CD4-positive, alpha-beta T cell treated with Interleukin-4 for 1 hour (primary cell): ENCODE measurements at regions not wholly inside any gene's neighbourhood (a gene's known extent, or its start where the extent isn't known, plus 50 kb on each side); places are given as distances from the start of the nearest gene placed in this dataset.
"Not testable (repeated sequence)": the region's sequence is repeated elsewhere in the genome, so short reads cannot be mapped to it uniquely, and the experiment has no call there.

Experiments used
- DNase-seq, 2 donors: peaks; one replicate each; pipeline ENCODE4 v3.0.0-alpha.2; 2020 to 2022

DNA sequence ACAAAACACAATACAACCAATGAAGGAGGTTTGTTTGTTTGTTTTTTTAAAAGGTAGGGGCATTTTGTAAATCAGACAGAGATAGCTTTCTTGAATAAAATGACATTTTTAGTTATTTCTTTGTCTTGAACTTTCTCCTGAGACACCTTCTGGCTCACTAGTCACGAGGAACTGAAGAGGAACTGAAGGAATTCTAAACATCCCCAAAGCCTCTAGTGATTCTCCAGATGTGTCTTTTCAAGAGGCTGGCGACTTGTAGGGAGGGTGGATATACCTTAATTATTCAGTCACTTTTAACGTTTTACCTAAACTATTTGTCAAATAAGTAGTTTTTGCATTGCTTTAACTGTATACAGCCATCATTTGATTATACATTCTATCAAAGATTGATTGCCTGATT lies 211.2 kb upstream of the LRIG3 start:
- no peak for DNase-seq

DNA sequence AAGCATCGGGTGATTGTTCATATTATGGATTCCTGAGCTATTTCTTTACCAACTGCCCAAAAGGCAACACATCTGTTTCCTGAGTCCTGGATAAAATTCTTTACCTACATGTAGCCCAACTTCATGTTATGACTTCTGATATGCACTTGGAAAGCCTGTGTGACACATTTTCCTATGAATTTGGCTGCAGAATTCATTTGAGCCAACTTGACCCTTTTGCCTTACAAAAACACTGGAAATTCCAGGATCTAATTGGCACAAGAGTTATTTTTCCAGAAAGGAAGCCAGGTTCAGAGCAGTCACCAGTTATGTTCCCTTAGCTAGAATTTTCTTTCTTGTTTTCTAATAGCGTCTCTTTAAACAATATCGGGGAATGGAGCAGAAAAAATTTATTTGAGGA lies 202.5 kb upstream of the LRIG3 start:
- no peak for DNase-seq

DNA sequence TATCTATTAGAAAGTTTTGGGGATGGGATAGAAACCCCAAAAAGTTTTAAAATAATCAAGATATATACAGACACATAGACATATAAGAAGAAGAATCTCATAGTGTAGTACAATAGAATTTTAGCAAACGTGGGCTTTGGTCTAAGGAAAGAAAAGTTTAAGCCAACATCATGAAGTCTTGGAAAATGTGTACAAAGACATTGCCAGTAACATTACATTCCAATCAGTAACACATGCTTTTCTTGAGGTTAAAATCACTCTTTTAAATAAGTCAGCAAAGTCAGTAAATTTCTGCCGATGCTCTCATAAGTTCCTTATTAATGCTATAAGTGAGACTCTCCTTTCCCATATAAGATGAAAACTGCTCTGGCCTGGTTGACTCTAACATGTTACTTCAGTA lies 201.1 kb upstream of the LRIG3 start:
- no peak for DNase-seq

DNA sequence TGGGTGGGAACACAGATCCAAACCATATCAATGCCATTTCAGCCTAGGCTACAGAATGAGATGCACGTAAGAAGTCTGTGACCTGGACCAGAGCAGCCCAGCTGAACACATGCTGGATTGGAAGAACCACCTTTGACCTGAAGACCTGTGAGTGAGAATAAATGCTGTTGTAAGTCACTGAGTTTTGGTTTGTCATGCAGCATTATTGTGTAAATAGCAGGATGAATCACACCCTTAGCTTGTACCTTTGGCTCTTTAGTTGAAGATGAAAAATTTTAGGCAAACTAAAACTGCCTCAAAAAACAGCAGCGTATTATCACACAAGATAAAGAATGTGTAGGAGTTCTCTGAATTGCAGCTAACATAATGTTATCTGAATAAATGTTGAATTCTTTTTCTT lies 199.4 kb upstream of the LRIG3 start:
- DNase-seq, result no peak

DNA sequence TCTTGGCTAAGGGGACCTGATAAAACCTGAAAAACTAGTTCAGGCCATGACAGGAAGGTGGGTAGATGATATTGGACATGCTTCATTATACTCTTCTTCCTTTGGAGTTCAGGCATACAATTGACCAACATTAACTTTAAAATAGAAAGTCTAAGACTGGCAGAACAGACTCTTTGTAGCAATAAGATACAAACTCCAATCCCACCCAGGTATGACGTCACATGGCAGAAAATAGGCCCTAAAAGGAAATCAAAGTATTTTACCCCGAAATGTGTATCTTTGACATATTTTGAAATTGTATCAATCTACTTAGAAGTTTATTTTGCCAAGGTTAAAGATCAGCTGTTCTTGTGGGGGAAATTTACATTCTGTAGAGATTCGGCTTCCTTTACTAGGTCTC lies 198.1 kb upstream of the LRIG3 start:
- no peak for DNase-seq

DNA sequence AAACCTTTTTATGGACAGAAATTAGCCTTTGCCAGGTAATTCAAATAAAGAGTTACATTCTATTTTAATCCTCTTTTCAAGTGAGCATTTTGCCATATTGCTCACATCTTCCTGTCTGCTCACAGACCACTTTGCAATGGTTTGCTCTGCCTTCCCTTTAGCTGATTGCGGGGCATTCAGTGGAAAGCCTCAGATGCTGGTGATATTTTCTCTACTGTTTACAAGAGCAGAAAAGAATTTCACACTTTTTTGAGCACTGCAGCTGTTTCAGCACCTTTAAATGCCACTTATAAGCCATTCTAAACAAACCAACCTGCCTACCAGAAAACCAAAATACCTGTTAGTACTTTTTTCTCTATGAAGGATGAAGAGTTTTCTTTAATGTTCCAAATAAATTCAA lies 195.7 kb upstream of the LRIG3 start:
- no peak for DNase-seq

DNA sequence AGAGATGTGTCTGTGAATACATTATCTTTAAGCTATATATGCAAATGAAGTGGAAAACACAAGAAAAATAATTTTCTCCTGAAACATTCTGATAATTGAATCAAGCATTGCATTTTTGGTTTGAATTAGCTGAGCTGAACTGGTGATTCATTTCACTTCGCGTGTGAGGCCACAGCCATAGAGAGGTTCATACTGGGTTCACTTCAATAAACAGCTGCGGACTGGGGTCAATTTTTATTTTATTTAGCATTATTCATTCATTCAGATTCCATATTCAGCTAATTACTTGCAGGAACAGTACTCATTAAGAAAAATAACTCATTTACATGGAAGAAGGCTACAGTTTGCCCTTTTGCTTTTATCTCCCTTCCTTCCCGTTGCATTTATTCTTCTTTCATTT lies 195.2 kb upstream of the LRIG3 start:
- no peak for DNase-seq

DNA sequence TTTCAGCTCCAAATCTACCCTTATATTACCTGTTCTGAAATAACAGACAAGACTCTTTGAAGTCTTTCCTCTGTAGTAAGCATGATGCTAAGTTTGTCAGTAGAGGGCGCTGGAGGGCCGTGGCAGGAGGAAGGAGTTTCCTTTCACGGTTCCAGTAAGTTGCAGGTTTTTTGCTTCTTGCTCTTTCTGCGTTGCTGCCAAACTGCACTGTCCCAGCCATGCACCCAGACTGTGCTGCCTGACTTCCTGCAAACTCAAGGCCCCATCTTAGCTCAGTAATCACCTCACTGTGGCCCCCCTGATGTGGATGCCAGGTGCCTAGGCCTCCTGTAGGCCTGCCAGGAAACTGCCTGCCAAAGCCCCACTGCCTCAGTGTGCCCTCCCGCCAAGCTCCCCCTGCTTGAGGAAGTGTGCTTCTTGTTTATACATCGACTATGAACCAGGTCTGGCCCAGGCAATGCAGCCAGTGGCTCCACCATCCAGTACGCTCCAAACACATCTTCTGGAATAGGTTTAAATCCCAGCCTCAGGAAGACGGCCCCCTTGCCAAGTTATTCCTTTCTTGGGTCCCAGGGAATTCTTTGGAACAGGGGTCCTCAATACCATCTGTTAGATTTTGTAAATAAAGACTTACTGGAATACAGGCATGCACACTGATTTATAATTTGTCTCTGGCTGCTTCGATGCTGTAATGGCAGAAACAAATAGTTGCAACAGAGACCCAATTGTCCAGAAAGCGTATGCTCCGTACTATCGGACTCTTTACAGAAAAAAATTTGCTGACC lies 193.7 kb upstream of the LRIG3 start:
- peak in 1 of 2 donors; percentile 32 for DNase-seq

DNA sequence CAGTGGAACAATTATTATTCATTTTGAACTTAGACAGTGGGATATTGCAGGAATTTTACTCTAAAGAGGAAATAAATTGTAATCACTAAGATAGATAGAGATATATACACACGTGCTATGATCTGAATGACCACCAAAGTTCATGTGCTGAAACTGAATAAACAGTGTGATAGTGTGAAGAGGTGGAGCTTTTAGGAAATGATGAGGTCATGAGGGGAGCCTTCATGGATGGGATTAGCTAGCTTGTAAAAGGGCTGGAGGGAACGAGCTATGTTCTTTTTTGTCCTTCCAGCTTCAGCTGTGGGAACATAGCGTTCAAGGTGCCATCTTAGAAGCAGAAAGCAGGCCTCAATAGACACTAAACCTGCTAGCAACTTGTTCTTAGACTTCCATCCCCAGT lies 191.5 kb upstream of the LRIG3 start:
- DNase-seq, result no peak

DNA sequence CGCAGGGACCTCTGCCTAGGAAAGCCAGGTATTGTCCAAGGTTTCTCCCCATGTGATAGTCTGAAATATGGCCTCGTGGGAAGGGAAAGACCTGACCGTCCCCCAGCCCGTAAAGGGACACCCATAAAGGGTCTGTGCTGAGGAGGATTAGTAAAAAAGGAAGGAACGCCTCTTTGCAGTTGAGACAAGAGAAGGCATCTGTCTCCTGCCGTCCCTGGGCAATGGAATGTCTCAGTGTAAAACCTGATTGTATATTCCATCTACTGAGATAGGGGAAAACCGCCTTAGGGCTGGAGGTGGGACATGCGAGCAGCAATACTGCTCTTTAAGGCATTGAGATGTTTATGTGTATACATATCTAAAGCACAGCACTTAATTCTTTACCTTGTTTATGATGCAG lies 188.2 kb upstream of the LRIG3 start:
- not testable (repeated sequence) for DNase-seq

DNA sequence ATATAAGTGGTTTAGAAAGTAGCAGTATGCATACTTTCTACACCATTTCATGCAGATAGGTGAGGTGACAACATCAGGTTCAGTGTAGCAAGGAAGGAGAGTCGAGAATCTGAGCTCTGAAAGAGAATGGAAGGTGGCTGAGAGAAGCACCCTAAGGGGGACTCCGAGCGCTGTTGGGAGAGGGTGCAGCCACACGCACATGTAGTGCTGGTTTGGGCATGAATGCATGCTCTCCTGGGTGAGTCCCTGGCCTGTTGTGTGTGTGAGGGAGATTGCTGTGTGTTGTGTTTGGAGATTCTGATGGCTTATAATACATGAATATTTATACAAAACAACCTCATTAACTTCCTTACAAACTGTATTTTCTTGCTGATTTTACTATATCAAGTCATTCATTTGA lies 180.3 kb upstream of the LRIG3 start:
- no peak for DNase-seq

DNA sequence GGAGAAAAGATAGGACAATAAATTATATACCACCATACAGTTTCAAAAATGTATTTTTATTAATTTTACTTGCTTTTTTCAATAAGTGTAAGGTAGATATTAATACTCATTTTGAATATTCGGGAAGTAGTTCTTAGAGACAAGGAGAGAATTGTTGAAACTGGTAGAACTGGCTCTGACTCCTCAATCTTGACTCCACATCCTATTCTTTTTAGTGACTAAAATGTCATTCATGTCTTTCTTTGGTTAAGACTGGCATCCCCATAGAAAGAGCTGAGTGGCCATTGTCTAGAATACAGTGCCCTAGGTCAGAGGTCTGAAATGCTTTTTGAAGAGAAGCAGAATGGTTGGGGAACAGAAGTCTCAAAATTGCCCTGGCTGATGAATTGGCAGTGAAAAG lies 177.6 kb upstream of the LRIG3 start:
- DNase-seq, result no peak

DNA sequence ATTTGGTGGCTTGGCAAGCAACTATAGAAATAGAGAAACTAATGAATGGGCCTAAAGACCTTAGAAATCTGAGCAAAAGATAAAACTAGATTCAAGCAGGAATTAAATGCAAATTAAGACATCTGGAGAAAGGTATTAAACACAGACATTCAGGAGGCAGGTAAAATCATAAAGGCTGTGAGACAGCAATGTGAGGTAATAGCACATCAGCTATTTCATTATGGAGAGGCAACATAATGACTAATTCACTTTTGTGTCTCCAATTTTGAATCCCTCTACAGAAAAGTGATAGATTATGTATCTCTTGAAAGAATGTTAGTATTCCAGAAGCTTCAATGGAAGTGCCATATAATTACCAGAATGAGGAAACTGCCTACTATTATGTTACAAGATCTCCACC lies 175.9 kb upstream of the LRIG3 start:
- no peak for DNase-seq

DNA sequence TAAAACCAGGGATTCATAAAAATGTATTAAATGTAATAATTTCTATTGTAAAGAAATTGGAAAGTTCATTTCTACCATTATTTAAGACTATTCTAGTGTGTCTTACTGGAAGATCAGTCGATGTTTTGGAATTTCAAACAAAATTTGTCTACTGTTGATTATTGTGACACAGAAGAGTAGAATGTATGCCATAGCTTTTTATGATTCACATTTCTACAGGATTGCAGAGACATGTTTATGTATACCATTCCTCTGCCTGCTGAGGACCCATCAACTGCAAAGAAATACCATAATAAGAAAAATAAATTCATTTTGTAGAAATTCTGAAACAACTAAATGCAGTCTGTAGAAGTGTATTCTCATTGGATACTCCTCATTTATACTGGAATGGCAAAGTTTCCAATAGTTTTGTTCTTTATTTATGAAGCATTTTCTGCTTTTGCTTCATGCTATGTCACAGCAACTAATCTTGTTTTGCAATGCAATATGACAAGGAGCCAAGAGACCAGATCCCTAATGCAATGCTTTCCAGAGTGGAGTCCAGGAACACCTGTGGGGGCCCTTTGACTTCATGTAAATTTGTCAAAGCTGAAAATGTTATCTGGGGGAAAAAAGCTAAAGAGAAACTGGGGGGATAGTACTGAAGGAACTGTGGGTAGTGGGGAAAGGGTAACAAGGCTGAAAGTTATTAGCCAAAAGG lies 172.9 kb upstream of the LRIG3 start:
- no peak for DNase-seq

DNA sequence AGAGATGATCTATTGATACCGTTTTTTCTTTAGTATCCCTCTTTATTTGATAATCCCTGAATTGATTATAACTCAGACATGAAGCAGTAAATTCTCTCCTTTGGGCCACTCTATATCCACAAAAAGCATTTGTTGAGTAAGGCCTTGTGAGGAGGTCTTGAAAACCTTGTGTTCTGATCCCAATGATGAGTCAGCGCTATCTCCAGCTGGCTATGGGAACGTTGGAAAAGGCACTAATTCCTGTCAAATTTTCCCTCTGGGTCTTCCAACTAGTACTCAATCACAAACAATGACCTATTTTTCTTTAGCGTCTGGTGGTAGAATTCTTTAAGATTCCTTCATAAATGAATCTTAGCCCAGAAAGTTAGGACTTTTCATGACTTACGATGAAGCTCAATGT lies 168.4 kb upstream of the LRIG3 start:
- DNase-seq, result no peak

DNA sequence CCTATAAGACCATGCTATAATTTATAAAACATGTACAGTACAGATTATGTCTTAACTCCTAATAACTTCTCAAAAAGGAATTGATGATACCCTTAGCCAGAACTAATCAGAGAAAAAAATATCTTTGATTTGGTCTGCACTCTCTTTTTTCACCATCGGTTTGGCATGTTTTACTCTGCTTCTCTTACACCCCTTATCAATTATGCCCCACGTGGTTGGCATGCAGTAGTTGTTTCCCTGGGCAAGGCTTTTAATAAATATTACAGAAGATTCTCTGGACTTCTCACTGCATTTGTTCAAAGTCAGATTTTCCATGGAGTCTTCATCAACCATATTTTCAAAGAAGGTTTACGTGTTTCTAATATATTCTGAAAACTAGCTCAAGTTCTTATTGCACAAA lies 167.4 kb upstream of the LRIG3 start:
- DNase-seq, result no peak

DNA sequence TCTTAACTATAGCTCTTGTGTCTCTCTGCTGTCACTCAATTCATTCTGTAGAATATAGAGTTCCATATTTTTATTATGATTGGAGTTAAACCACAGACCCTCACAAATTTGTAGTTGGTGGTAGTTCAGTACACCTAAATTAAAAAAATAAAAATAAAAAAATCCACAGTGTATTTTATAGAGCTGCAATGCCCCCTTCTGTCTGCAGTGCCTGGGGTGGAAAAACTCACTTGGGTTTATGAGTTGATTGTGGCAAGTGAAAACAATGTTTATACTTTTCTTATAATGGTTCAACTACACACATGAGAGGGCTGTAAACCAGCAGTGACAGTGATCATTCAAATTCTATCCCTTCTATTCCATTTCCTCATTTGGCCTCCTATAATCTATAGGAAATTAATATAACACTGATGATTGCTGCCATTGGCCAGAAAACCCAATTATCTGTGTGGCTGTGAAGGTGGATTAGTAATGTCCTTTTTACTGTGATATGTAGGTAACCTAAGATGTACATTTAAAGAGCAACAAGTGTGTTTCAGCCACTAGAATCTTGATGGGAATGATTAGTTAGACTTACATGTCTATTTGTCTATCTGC lies 166.9 kb upstream of the LRIG3 start:
- DNase-seq, result no peak

DNA sequence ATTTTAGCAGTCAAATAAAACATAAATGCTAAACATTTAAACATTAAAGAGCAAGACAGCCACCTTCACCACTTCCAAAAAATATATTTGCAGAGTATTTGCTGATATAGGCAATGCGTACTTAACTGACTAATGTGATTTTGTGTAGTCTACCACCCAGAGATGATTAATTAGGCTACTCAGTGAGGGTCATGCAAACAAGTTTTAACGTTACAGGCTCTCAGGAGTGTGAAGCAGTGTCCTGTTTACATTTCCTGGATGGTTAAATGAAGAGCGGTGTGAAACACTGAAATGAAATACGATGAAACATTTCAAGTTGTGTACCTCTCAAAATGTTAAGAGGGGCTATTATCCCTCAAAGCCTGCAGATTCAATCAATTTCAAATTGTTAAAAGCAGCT lies 165.8 kb upstream of the LRIG3 start:
- no peak for DNase-seq

DNA sequence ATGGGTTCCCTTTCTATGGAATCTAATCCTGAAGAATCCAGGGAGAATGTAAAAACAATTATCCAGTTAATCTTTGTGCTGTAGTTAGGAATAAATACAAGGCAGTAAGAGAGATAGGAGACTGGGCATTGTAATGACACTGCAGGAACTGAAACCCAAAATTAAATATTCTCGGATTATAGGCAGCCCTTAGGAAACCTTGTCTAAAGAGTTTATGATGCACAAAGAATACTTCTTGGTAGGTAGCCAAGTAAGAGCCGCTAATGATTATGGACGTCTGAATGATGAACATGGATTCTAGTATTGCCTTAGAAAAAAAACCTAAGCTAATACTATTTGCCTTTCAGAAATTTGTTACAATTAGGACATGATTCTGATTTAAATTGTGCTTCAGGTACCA lies 165.4 kb upstream of the LRIG3 start:
- DNase-seq, result no peak

DNA sequence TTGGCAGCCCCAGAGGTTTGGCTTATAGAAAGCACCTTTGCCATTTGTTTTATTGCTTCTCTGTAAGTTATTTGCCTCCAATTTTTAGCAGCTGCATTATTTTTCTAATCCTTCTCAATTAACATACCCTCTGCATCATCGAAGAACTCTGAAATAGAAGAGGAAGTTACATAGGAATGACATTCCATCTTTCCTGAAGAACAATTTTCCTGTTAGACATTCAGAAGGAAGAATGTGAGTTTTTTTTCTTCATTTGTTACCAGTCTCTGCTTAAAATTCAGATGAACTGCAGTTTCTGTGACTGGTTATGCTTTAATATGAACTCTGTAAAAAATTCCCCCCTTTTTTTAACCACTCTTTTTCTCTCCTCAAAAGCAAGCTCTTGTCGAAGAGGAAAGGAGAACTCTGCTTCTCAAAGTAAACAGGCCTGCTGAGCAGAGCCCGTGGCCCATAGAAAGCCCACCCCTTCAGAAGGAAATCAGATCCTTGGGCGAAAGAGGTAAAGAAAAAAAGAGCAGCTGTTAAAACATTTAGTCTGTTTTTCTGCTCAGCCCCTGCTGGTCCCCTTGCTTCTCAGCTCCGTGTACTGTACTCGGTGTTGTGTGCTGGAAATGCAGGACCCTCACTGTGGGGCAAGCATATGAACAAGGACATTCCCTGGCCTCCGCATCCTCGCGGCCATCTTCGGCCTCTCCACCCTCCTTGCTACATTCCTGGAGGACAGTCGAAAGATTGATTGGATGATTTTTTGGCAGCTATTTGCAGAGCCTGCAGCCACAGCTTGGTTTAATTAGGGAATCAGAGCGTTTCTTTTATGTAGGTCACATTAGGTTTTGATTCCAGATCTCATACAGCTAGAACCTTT lies 164.4 kb upstream of the LRIG3 start:
- DNase-seq, result no peak

DNA sequence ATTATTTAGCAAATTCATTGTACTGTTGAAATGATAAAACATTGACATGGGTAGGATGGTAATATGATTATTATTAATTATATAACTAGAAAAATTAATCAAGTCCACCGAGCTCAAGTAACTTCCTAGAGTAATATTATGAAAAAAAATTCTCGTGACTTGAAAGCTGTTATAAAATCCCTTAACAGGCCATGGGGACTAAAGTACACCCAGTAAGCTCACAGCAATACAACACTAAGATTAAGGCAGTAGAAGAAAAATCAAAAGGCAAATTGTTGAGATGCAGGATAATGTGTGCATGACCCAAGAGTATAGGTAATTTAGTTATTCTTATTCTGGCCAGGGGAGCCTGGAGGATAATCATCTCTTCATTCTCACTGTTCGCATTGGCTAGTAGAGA lies 162.6 kb upstream of the LRIG3 start:
- DNase-seq, result no peak

DNA sequence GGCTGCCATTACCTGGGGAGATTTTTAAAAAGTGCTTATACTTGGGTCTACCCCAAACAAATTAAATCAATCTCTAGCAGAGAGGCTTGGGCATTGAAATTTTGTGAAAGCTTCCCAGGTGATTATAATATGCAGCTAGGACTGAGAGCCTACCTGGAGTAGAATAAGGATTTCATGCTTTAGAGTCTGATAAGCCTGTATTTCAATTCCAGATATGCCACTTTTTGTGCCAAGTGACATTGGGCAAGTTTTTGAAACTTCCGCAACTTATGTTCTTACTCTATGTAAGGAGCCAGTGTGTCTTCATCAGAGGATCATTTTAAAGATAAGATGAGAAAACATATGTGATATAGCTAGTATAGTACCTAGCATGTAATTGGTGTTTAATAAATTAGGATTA lies 159.8 kb upstream of the LRIG3 start:
- no peak for DNase-seq

DNA sequence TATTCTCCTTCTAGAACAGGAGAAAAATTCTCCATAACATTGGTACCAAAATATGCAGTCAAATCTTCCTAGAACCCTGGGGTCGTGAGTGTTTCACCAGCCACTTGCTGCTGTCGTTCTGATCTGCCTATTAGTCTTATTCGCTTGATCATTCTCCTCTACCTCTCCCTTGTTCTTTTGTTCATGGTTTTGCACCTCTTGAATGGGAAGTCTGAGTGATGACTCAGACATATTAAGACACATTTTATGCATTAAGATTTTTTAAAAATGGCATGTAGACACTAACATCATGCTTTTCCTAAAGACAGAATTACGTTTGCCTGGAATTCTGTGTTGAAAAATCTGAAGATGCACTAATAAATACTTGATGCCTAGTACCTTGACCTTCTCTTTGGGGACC lies 159.2 kb upstream of the LRIG3 start:
- no peak for DNase-seq

DNA sequence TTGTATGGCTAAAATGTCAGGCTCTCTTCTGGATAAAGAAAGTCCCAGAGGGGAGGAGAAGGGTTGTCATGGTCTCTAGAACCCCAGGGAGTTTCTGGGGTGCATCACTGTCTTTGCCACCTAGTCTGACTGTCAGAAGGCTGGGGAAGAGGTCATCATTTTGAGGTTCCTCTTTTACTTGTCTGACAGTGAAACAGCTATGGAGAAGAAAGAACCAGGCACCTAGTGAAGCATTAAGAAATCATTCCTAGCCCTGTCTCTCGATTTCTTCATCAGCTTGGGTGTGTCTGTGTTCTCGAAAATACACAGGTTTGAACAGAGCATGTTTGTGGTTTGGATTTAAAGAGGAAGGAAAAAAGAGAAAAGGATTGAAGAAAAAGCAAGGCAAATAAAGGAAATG lies 158.7 kb upstream of the LRIG3 start:
- no peak for DNase-seq
